ENCODE measurements at regions not wholly inside any gene's neighbourhood (a gene's known extent, or its start where the extent isn't known, plus 50 kb on each side); places are given as distances from the start of the nearest gene placed in this dataset.
A peak's percentile ranks its signal among the peaks of the same experiment; 100 is the strongest.

GRCh38 chr1:14366091-14367018 lies 232.1 kb upstream of the KAZN start:
- Histone ChIP-seq H3K27me3 (ENCODE audit: control insufficient read depth in 1 of 2, insufficient read depth in 2 of 2, low read length in 2 of 2) (peaks cover 3 to 9% of the 10 kb centered on the region in 2 experiments; a peak in 3 of 5 replicates), H3K4me1 (ENCODE audit: insufficient read depth, low read length) (no peaks in the 10 kb centered on the region), H2AFZ (ENCODE audit: low read length) (no peak overlapping the region), H3K27ac (ENCODE audit: extremely low read length, insufficient read depth, low read length) (no peak overlapping the region), H3K79me2 (ENCODE audit: insufficient read depth, low read length) (no peaks in the 10 kb centered on the region), H4K20me1 (ENCODE audit: insufficient read depth, low read length) (no peaks in the 10 kb centered on the region), H3K4me2 (ENCODE audit: low read depth, low read length) (no peak overlapping the region), H3K36me3 (replicated peaks in 1 of 2; ENCODE audit: control insufficient read depth in 1 of 2, insufficient read depth in 2 of 2, low read length in 2 of 2) (no peaks in the 10 kb centered on the region), H3K9ac (ENCODE audit: insufficient read depth, low read depth, low read length) (no peak overlapping the region), H3K4me3 (replicated peaks in 1 of 3; ENCODE audit: insufficient read depth in 1 of 3, low read depth in 2 of 3, low read length in 3 of 3) (no peak overlapping the region), H3K9me3 (ENCODE audit: low read length) (peaks cover 8% of the 10 kb centered on the region; the same call in 1 of the 2 replicates)
- FAIRE-seq (no peak), DNase-seq (ENCODE audit: low spot score) (no peak), ATAC-seq (no peak)
- TF ChIP-seq ZNF652 (CRISPR knock-in tag; IDR thresholded peaks at IDR 0.05; ENCODE audit: borderline replicate concordance, low read depth): peak; percentile 74
- TF ChIP-seq, protein P1, sequence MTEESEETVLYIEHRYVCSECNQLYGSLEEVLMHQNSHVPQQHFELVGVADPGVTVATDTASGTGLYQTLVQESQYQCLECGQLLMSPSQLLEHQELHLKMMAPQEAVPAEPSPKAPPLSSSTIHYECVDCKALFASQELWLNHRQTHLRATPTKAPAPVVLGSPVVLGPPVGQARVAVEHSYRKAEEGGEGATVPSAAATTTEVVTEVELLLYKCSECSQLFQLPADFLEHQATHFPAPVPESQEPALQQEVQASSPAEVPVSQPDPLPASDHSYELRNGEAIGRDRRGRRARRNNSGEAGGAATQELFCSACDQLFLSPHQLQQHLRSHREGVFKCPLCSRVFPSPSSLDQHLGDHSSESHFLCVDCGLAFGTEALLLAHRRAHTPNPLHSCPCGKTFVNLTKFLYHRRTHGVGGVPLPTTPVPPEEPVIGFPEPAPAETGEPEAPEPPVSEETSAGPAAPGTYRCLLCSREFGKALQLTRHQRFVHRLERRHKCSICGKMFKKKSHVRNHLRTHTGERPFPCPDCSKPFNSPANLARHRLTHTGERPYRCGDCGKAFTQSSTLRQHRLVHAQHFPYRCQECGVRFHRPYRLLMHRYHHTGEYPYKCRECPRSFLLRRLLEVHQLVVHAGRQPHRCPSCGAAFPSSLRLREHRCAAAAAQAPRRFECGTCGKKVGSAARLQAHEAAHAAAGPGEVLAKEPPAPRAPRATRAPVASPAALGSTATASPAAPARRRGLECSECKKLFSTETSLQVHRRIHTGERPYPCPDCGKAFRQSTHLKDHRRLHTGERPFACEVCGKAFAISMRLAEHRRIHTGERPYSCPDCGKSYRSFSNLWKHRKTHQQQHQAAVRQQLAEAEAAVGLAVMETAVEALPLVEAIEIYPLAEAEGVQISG (CRISPR knock-in tag; IDR thresholded peaks at IDR 0.05): no peak
- in situ Hi-C loops (cut with HindIII; ENCODE audit: extremely low pct_ligation_motif_present, low pct_unique_long_range_greater_than_20kb): no loop called here
- intact Hi-C loops (cut with micrococcal nuclease; ENCODE audit: unreplicated experiment): no loop called here
- ChIA-PET CTCF (ENCODE audit: low intra/inter-chr PET ratio, low total read pairs) (no interaction called here), POLR2A (no interaction called here)
- no TSS peak for BruUV-seq (replicated peaks)
- WGBS (ENCODE audit: low lambda C conversion rate): 6% methylated on average over 12 of the region's 18 CpGs

DNA sequence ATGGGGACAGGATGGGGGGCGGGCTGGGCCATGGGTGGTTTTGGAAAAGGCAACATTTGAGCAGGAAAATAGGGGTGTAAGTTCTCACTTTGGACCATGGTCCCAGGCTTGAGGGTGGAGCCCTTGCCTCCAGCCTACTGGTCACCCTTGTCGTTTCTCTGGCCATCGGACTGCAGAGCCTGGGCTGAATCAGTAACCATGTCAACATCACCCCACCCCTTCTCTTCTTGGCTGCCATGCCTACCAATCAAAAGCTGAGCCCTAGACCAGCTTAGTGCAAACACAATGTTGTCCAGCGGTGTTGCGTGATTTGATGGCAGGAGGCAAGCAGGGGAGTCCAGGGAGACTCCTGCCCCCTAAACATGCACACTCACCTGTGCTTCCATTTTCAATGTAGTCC lies 231.0 kb upstream of the KAZN start:
- H3K9ac ChIP-seq (ENCODE audit: insufficient read depth, low read depth, low read length): no peak overlapping the region
- no peak overlapping the region for H3K27ac ChIP-seq (ENCODE audit: extremely low read length, insufficient read depth, low read length)
- CTCF ChIA-PET (ENCODE audit: low intra/inter-chr PET ratio, low total read pairs): no interaction called here
- ATAC-seq: no peak
- H3K36me3 ChIP-seq (replicated peaks in 1 of 2; ENCODE audit: control insufficient read depth in 1 of 2, insufficient read depth in 2 of 2, low read length in 2 of 2): no peaks in the 10 kb centered on the region
- no peak for DNase-seq (ENCODE audit: low spot score)
- no peaks in the 10 kb centered on the region for H3K4me1 ChIP-seq (ENCODE audit: insufficient read depth, low read length)
- no peaks in the 10 kb centered on the region for H4K20me1 ChIP-seq (ENCODE audit: insufficient read depth, low read length)
- no peak overlapping the region for H3K4me2 ChIP-seq (ENCODE audit: low read depth, low read length)
- intact Hi-C loops (cut with micrococcal nuclease; ENCODE audit: unreplicated experiment) (no loop called here), in situ Hi-C loops (cut with HindIII; ENCODE audit: extremely low pct_ligation_motif_present, low pct_unique_long_range_greater_than_20kb) (no loop called here)
- WGBS (ENCODE audit: low lambda C conversion rate): 6% methylated on average over 3 of the region's 5 CpGs
- no peak overlapping the region for H3K4me3 ChIP-seq (replicated peaks in 1 of 3; ENCODE audit: insufficient read depth in 1 of 3, low read depth in 2 of 3, low read length in 3 of 3)
- H3K79me2 ChIP-seq (ENCODE audit: insufficient read depth, low read length): no peaks in the 10 kb centered on the region
- BruUV-seq (replicated peaks): no TSS peak
- no peak overlapping the region for H2AFZ ChIP-seq (ENCODE audit: low read length)
- POLR2A ChIA-PET: no interaction called here
- FAIRE-seq: no peak
- H3K27me3 ChIP-seq (ENCODE audit: control insufficient read depth in 1 of 2, insufficient read depth in 2 of 2, low read length in 2 of 2): peaks cover 3 to 9% of the 10 kb centered on the region in 2 experiments; a peak in 3 of 5 replicates
- peaks cover under 1% of the 10 kb centered on the region; the same call in 1 of the 2 replicates for H3K9me3 ChIP-seq (ENCODE audit: low read length)
- TF ChIP-seq ZNF326 (CRISPR knock-in tag; IDR thresholded peaks at IDR 0.05; ENCODE audit: borderline replicate concordance) (no peak), CHD4 (IDR thresholded peaks at IDR 0.05; ENCODE audit: borderline replicate concordance, low read length) (no peak), ATF5 (CRISPR knock-in tag; IDR thresholded peaks at IDR 0.05; ENCODE audit: low read depth) (no peak)
- TF ChIP-seq, protein P2, sequence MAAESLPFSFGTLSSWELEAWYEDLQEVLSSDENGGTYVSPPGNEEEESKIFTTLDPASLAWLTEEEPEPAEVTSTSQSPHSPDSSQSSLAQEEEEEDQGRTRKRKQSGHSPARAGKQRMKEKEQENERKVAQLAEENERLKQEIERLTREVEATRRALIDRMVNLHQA (CRISPR knock-in tag; IDR thresholded peaks at IDR 0.05): no peak
- TF ChIP-seq, protein P3, sequence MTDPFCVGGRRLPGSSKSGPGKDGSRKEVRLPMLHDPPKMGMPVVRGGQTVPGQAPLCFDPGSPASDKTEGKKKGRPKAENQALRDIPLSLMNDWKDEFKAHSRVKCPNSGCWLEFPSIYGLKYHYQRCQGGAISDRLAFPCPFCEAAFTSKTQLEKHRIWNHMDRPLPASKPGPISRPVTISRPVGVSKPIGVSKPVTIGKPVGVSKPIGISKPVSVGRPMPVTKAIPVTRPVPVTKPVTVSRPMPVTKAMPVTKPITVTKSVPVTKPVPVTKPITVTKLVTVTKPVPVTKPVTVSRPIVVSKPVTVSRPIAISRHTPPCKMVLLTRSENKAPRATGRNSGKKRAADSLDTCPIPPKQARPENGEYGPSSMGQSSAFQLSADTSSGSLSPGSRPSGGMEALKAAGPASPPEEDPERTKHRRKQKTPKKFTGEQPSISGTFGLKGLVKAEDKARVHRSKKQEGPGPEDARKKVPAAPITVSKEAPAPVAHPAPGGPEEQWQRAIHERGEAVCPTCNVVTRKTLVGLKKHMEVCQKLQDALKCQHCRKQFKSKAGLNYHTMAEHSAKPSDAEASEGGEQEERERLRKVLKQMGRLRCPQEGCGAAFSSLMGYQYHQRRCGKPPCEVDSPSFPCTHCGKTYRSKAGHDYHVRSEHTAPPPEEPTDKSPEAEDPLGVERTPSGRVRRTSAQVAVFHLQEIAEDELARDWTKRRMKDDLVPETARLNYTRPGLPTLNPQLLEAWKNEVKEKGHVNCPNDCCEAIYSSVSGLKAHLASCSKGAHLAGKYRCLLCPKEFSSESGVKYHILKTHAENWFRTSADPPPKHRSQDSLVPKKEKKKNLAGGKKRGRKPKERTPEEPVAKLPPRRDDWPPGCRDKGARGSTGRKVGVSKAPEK (CRISPR knock-in tag; IDR thresholded peaks at IDR 0.05; ENCODE audit: borderline replicate concordance): no peak
